ENCODE measurements at regions not wholly inside any gene's neighbourhood (a gene's known extent, or its start where the extent isn't known, plus 50 kb on each side); places are given as distances from the start of the nearest gene placed in this dataset.

DNA sequence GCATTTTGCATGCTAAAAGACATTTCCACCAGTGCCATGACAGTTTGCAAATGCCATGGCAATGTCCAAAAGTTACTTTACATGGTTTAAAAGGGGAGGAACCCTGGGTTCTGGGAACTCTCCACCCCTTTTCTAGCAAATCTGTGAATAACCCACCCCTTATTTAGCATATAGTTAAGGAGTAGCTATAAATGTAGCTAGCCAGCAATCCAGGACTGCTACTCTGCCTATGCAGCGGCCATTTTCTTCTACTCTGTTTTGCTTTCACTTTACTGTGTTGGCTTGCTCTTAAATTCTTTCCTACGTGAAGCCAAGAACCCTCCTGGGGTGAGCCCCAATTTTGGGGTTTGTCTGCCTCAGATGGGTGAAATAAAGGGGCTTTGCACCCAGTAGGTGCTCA is 141.0 kb downstream of the PTPN11 start:
- no peak for DNase-seq

- DNase-seq = no peak
Measured at GRCh38 chr12:112564160-112564784, 145.5 kb downstream of the PTPN11 start.

GRCh38 chr12:112568641-112569040 is 149.9 kb downstream of the PTPN11 start:
- no peak for DNase-seq

DNA sequence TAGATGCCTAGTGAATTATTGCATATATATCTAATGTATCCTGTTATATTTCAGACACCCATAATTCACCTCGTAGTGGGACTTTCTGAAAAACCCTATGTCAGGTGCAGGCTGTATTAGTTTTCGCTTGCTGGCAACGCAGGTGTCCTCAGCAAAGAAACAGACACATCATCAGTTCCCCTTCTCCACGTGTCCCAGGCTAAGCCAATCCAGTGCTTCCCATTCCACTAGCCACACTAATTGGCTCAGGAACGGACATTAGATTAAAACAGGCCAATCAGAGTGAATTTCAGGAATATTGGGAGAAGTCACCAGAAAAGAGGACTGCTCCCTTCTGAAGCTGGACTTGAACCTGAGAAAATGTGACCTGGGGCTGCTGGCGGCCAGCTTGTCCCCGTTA is 151.3 kb downstream of the PTPN11 start:
- no peak for DNase-seq

DNA sequence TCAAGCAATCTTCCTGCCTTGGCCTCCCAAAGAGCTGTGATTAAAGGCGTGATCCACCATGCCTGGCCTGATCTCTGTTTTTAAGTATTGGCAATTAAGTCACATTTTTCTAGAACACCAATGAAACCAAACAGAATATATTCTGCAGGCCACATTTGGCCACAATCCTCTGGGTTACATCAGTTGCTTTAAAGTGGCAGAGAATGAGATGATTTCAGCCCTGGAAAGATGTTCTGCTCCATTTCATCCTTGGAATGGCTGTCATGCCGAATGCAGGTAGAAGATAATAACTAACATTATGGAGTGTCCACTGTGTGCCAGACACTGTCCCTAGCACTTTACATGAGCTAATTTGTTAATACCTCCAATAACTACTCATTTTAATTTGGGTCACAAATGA is 154.4 kb downstream of the PTPN11 start:
- no peak for DNase-seq

DNA sequence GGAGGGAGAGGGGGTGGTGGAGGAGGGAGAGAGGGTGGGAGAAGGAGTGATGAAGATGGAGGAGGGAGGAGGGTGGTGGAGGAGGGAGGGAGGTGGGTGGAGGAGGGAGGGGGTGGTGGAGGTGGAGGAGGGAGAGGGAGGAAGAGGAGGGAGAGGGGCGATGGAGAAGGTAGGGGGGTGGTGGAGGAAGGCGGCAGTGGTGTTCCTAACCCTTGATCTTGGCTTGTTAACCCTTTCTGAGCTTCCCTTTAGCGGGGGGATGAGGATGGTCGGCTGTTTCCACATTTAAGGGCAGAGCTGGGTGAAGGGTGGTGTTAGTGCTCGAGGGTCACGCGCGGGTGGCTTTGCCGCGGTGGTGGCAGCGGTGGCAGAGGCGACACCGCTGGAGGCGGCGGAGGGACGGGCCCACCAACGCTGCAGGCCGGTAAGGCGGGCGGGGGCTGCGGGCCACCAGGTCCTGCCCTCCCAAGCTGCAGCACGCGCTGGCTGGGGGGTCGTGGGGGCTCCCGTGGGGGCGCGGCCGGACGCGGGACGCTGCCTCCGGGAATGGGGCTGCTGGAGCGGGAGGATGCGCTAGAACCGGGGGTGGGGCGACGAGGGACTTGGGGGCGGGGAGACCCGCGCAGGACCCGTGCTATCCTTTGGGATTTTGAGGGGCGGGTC is 156.3 kb downstream of the PTPN11 start:
- DNase-seq = no peak

- DNase-seq = no peak
Measured at GRCh38 chr12:112575559-112576067, 156.9 kb downstream of the PTPN11 start.

- DNase-seq = no peak
Measured at GRCh38 chr12:112577473-112578329, 159.0 kb downstream of the PTPN11 start.

DNA sequence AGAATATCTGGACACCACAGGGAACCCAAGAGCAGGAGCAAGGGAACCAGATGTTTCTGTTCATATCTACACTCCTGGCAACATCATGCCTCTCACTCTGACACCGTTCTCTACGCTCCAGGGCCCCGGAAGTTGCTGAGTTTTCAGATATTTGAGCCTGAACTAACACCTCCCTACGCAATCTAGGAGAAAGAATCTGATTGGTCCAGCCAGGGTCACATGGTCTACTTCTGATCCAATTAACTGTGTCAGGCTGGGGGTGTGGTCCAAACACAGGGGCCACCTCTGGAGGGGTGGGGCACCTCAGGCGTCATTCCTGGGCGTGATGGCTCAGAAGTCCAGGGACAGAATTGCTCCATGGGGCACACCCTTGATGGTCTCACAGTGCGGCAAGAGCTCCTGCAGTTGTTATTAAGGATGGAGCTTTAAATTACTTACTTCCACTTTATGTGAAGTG is 165.5 kb downstream of the PTPN11 start:
- DNase-seq = no peak

- DNase-seq = no peak
Measured at GRCh38 chr12:112586148-112586783, 167.5 kb downstream of the PTPN11 start.

DNA sequence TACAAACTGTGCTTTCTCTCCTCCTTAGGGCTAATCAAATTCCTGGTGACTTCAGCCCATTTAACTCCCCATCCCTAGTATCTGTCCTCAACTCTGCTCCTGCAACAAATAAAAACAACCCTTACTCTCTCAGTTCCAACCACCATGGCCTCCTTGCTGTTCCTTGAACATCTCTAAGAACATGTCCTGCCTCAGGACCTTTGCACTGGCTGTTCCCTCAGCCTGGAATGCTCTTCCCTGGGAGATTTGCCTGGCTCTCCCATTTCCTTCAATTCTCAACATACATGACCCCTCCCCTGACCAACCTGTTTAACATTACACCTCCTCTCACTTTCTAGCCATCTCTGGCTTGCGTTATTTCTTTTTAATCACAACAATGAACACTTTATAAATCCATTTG is 170.5 kb downstream of the PTPN11 start:
- no peak for DNase-seq

GRCh38 chr12:112590281-112590680 is 171.5 kb downstream of the PTPN11 start:
- no peak for DNase-seq

DNA sequence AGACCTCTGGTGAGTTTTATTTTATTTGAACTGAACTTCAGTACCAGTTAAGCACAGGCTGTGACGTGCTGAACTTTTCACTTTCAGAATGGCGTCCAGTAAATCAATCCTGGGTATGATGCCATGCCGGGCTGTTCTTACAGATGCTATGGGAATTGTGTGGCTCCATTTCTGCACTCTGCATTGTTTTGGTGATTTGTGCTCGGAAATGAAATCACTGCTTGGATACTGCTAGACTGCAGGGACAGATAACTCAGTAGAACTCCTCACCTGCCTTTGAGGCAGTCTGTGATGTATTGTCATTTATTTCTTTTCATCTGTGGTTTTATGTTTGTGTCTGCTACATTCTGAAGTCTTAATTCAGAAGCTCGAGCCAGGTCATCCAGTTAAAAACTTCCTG is 172.7 kb downstream of the PTPN11 start:
- DNase-seq = no peak

DNA sequence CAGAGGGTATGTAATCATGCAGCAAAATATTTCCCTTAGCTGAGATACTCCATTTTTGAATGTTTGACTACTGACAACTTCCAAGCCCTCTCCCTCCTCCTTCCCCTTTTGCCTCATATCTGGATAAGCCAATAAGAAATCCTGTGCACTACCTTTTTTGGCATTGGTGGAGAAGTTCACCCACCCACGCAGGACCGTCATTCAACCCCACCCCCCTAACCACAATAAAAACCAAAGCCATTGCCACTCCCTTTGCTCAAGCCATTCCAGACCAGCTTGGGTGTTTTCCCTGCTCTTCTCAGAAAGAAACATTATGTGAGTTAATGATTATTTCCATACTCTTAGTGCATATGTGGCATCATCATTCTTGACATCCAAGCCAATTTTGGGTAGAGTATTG is 176.7 kb downstream of the PTPN11 start:
- DNase-seq = no peak

- no peak for DNase-seq
Measured at GRCh38 chr12:112597986-112598385, 179.2 kb downstream of the PTPN11 start.

DNA sequence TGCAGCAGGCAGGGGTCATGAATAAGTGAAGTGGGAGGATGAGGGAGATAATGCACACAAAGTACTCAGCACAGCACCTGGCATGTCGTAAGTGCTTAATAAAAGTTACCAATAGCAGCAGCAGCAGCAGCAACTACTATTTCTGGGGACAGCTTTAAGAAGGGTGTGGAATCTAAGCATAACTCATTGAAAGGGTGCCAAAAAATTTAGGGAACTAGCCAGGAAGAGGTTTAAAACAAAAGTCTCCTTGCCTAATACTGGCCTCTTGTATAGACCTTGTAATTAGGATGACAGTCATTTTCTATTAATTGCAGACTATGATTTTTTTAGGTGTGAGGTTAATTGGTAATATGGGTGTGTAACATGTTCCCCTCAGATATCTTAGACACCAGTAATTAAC is 179.9 kb downstream of the PTPN11 start:
- no peak for DNase-seq

DNA sequence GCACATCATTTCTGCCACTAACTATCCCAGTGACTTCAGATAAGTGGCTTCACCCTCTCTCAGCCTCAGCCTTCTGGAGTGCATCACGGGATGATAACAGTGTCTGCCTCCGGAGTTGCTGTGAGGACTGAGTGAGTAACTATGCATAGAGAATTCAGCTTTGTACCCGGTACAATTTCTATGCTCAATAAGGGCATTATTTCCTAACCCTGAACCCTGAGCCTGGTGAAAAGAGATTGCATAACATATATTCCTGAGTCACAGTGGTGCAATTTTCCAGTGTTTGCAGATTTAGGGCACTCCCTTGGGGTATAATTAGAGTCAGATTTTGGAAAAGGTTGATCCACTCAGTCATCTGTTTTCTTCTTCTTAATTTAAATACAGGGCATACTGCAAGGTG is 181.1 kb downstream of the PTPN11 start:
- DNase-seq = no peak

DNA sequence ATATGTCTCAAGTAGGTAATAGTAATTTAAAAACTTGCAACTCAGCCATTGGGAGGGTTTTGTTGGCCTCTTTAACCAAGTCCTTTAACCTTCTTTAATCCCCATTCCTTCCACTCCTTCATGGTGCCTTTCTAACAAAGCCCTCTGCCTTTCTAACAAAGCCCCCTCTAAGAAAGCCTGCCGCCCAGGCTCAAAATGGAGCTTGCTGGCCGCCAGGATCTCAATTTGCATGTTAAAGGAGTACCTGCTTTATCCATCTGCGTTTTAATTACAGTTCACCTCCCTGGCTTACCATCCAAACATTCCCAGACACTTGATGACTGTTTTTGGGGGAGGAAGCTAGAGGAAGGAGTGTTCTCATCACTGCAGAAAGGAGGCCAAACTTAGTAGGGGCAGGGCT is 183.4 kb downstream of the PTPN11 start:
- DNase-seq = no peak

GRCh38 chr12:112606611-112607365 is 184.8 kb upstream of the RPH3A start:
- no peak for DNase-seq

DNA sequence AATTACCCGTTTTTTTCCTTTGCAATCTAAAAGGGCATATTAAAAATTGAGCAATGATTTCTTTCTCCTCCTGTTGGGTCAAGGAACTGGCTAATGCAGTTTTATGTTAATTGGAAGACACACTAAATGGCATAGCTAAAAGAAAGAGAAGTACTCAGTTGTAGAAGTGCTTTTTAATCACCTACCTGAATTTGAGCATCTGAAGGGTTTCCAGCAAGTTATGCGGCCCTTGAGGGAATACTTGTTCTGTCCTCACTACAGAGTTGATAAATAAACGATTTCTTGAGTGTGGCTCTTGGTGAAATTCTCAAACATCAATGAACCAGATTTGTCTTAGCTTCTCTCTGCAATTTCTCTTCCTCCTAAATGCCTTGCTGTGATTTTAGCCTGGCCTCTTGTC is 184.1 kb upstream of the RPH3A start:
- no peak for DNase-seq

GRCh38 chr12:112611908-112612307 is 179.6 kb upstream of the RPH3A start:
- DNase-seq = no peak

DNA sequence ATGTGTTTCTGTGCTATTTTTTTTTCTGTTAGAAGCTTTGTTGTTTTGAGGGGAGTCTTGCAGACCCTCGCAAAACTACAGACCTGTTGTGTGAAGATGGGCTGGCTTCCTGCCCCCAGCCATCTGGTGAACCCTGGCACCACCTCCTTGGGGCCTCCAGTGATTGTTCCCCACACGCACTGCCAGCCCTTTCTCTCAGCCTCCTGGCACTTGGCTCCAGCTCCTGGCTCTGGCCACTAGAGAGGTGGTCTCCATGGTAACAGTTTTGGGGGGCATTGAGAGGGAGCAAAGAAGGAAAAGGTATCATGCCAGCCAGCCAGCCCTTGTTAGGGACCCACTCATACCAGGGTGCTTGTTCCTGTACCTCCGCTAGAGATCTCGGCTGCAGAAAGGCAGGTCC is 176.4 kb upstream of the RPH3A start:
- no peak for DNase-seq
